ENCODE measurements at regions not wholly inside any gene's neighbourhood (a gene's known extent, or its start where the extent isn't known, plus 50 kb on each side); places are given as distances from the start of the nearest gene placed in this dataset.

- Histone ChIP-seq H3K4me3 (no peak overlapping the region), H3K4me1 (no peaks in the 10 kb centered on the region), H3K27me3 (no peaks in the 10 kb centered on the region), H3K27ac (no peak overlapping the region), H3K36me3 (no peaks in the 10 kb centered on the region), H3K9me3 (no peaks in the 10 kb centered on the region)
- TF ChIP-seq POLR2A (IDR thresholded peaks at IDR 0.05) (no peak), CTCF (IDR thresholded peaks at IDR 0.05) (no peak)
- no peak for DNase-seq
These were observed 341.4 kb downstream of the CNTN3 start for GRCh38 chr3:74273091-74273490.

GRCh38 chr3:74271541-74271940 is 342.9 kb downstream of the CNTN3 start:
- Histone ChIP-seq H3K4me3 (no peak overlapping the region), H3K4me1 (no peaks in the 10 kb centered on the region), H3K9me3 (no peaks in the 10 kb centered on the region), H3K36me3 (no peaks in the 10 kb centered on the region), H3K27ac (no peak overlapping the region), H3K27me3 (no peaks in the 10 kb centered on the region)
- DNase-seq = no peak
- TF ChIP-seq CTCF (IDR thresholded peaks at IDR 0.05) (no peak), POLR2A (IDR thresholded peaks at IDR 0.05) (no peak)

GRCh38 chr3:74269689-74270088 is 344.8 kb downstream of the CNTN3 start:
- TF ChIP-seq POLR2A (IDR thresholded peaks at IDR 0.05) = no peak
- TF ChIP-seq CTCF (IDR thresholded peaks at IDR 0.05) = no peak
- Histone ChIP-seq H3K27ac (no peak overlapping the region), H3K27me3 (no peaks in the 10 kb centered on the region), H3K36me3 (no peaks in the 10 kb centered on the region), H3K9me3 (no peaks in the 10 kb centered on the region), H3K4me1 (no peaks in the 10 kb centered on the region), H3K4me3 (no peak overlapping the region)
- DNase-seq = no peak

GRCh38 chr3:74268753-74269152 is 345.7 kb downstream of the CNTN3 start:
- TF ChIP-seq POLR2A (IDR thresholded peaks at IDR 0.05) (no peak), CTCF (IDR thresholded peaks at IDR 0.05) (no peak)
- no peak for DNase-seq
- no peak overlapping the region for H3K4me3 ChIP-seq
- no peaks in the 10 kb centered on the region for H3K27me3 ChIP-seq
- no peaks in the 10 kb centered on the region for H3K9me3 ChIP-seq
- H3K4me1 ChIP-seq = no peaks in the 10 kb centered on the region
- no peak overlapping the region for H3K27ac ChIP-seq
- no peaks in the 10 kb centered on the region for H3K36me3 ChIP-seq

GRCh38 chr3:74267588-74268184 is 346.8 kb downstream of the CNTN3 start:
- no peak for DNase-seq
- no peaks in the 10 kb centered on the region for H3K4me1 ChIP-seq
- H3K27me3 ChIP-seq = no peaks in the 10 kb centered on the region
- TF ChIP-seq CTCF (IDR thresholded peaks at IDR 0.05) (peak in 4 of 6 experiments; percentile 36 to 54 (median 46)), POLR2A (IDR thresholded peaks at IDR 0.05) (no peak)
- no peaks in the 10 kb centered on the region for H3K36me3 ChIP-seq
- no peak overlapping the region for H3K4me3 ChIP-seq
- no peak overlapping the region for H3K27ac ChIP-seq
- H3K9me3 ChIP-seq = no peaks in the 10 kb centered on the region

GRCh38 chr3:74267131-74267530 is 347.3 kb downstream of the CNTN3 start:
- Histone ChIP-seq H3K4me1 (no peaks in the 10 kb centered on the region), H3K27ac (no peak overlapping the region), H3K27me3 (no peaks in the 10 kb centered on the region), H3K36me3 (no peaks in the 10 kb centered on the region), H3K4me3 (no peak overlapping the region), H3K9me3 (no peaks in the 10 kb centered on the region)
- no peak for DNase-seq
- TF ChIP-seq CTCF (IDR thresholded peaks at IDR 0.05) (no peak), POLR2A (IDR thresholded peaks at IDR 0.05) (no peak)

All from Peyer's patch (tissue), 4 donors.